Uterus (tissue), 3 donors: ENCODE measurements at regions not wholly inside any gene's neighbourhood (a gene's known extent, or its start where the extent isn't known, plus 50 kb on each side); places are given as distances from the start of the nearest gene placed in this dataset.

Experiments used
- DNase-seq, 2 donors: peaks; one replicate each; pipeline ENCODE4 v3.0.0-alpha.2; 2019 to 2020
- H3K27ac ChIP-seq, 2 donors: fragments of 200-600 bp; sonication (generic); 1 replicate in 1 of 2; 2 replicates in 1 of 2; pipeline ENCODE4 v1.5.1; 2016 to 2018
- H3K27me3 ChIP-seq, 2 donors: fragments of 200-600 bp; sonication (generic); one replicate each; pipeline ENCODE4 v1.5.1; 2018 to 2019; ENCODE audit warnings: control low read depth in 1 of 2
- H3K36me3 ChIP-seq, 2 donors: fragments of 200-600 bp; sonication (generic); one replicate each; pipeline ENCODE4 v1.5.1; 2019; ENCODE audit warnings: control low read depth in 1 of 2
- H3K4me1 ChIP-seq, 2 donors: fragments of 200-600 bp; sonication (generic); one replicate each; pipeline ENCODE4 v1.5.1; 2018 to 2019; ENCODE audit warnings: control low read depth in 1 of 2
- H3K4me3 ChIP-seq, 2 donors: fragments of 200-600 bp; sonication (generic); 1 replicate in 1 of 2; 2 replicates in 1 of 2; pipeline ENCODE4 v1.5.1; 2018 to 2019; ENCODE audit warnings: mild to moderate bottlenecking in 1 of 2
- H3K9me3 ChIP-seq, 2 donors: fragments of 200-600 bp; sonication (generic); one replicate each; pipeline ENCODE4 v1.5.1; 2019; ENCODE audit warnings: control low read depth in 1 of 2
- CTCF ChIP-seq, 4 experiments: fragments of 200-600 bp in 2 of 4; fragments of 450-650 bp in 2 of 4; sonication (generic) in 2 of 4; IDR thresholded peaks; one replicate each; pipeline ENCODE4 v1.5.1; 2016 to 2019; ENCODE audit warnings: antibody characterized with exemption in 4 of 4, mild to moderate bottlenecking in 2 of 4, moderate library complexity in 1 of 4
- POLR2A ChIP-seq, 2 donors: fragments of 450-650 bp; IDR thresholded peaks; one replicate each; pipeline ENCODE4 v1.6.1; 2016; ENCODE audit warnings: antibody characterized with exemption in 2 of 2, mild to moderate bottlenecking in 1 of 2, moderate library complexity in 1 of 2
- intact Hi-C: fragments of 100-400 bp; cut with DNase I; formaldehyde crosslinking; loops from one replicate; pipeline ENCODE4 v1.15.1; 2023; ENCODE audit warnings: low total_unique reads
- donor health status: DM: yes; HTN: yes; CAD: no.

- no peaks in the 10 kb centered on the region for H3K9me3 ChIP-seq
- no peak overlapping the region for H3K4me3 ChIP-seq
- intact Hi-C loops = no loop called here
- no peaks in the 10 kb centered on the region for H3K27me3 ChIP-seq
- no peaks in the 10 kb centered on the region for H3K4me1 ChIP-seq
- no peak for DNase-seq
- TF ChIP-seq POLR2A (IDR thresholded peaks at IDR 0.05) = no peak
- no peak overlapping the region for H3K27ac ChIP-seq
- H3K36me3 ChIP-seq = no peaks in the 10 kb centered on the region
Measured at GRCh38 chr13:90020536-90021070, 1326.9 kb upstream of the MIR17HG start.

- Histone ChIP-seq H3K27me3 (no peaks in the 10 kb centered on the region), H3K9me3 (no peaks in the 10 kb centered on the region), H3K4me3 (no peak overlapping the region), H3K36me3 (no peaks in the 10 kb centered on the region), H3K27ac (no peak overlapping the region), H3K4me1 (no peaks in the 10 kb centered on the region)
- intact Hi-C loops = no loop called here
- no peak for DNase-seq
- no peak for TF ChIP-seq POLR2A (IDR thresholded peaks at IDR 0.05)
- TF ChIP-seq CTCF (IDR thresholded peaks at IDR 0.05) = no peak
Measured at GRCh38 chr13:90027409-90027808, 1320.1 kb upstream of the MIR17HG start.

- no peaks in the 10 kb centered on the region for H3K36me3 ChIP-seq
- no peak overlapping the region for H3K27ac ChIP-seq
- no peak overlapping the region for H3K4me3 ChIP-seq
- DNase-seq = no peak
- no peaks in the 10 kb centered on the region for H3K27me3 ChIP-seq
- no peaks in the 10 kb centered on the region for H3K4me1 ChIP-seq
- no peaks in the 10 kb centered on the region for H3K9me3 ChIP-seq
- intact Hi-C loops = no loop called here
- TF ChIP-seq POLR2A (IDR thresholded peaks at IDR 0.05) = no peak
- no peak for TF ChIP-seq CTCF (IDR thresholded peaks at IDR 0.05)
Measured at GRCh38 chr13:90032313-90032712, 1315.2 kb upstream of the MIR17HG start.

- H3K27me3 ChIP-seq = no peaks in the 10 kb centered on the region
- no peaks in the 10 kb centered on the region for H3K36me3 ChIP-seq
- no peak overlapping the region for H3K27ac ChIP-seq
- no peaks in the 10 kb centered on the region for H3K9me3 ChIP-seq
- intact Hi-C loops = no loop called here
- no peak for TF ChIP-seq POLR2A (IDR thresholded peaks at IDR 0.05)
- no peak for TF ChIP-seq CTCF (IDR thresholded peaks at IDR 0.05)
- no peaks in the 10 kb centered on the region for H3K4me1 ChIP-seq
- no peak for DNase-seq
- no peak overlapping the region for H3K4me3 ChIP-seq
Measured at GRCh38 chr13:90032841-90033493, 1314.5 kb upstream of the MIR17HG start.

GRCh38 chr13:90039516-90039915 is 1308.0 kb upstream of the MIR17HG start:
- no peak for TF ChIP-seq POLR2A (IDR thresholded peaks at IDR 0.05)
- TF ChIP-seq CTCF (IDR thresholded peaks at IDR 0.05) = no peak

More at GRCh38 chr13:90039516-90039915, 1308.0 kb upstream of the MIR17HG start:
- intact Hi-C loops = no loop called here
- Histone ChIP-seq H3K4me1 (no peaks in the 10 kb centered on the region), H3K27ac (no peak overlapping the region), H3K27me3 (no peaks in the 10 kb centered on the region), H3K4me3 (no peak overlapping the region), H3K9me3 (no peaks in the 10 kb centered on the region), H3K36me3 (no peaks in the 10 kb centered on the region)
- DNase-seq = no peak
